ENCODE measurements at regions not wholly inside any gene's neighbourhood (a gene's known extent, or its start where the extent isn't known, plus 50 kb on each side); places are given as distances from the start of the nearest gene placed in this dataset.
"Not testable (repeated sequence)": the region's sequence is repeated elsewhere in the genome, so short reads cannot be mapped to it uniquely, and the experiment has no call there.

- DNase-seq: no peak
Observed at GRCh38 chr1:191671236-191671635, 487.0 kb upstream of the RGS18 start.

- DNase-seq: peak; percentile 61
Observed at GRCh38 chr1:191674626-191675179, 483.6 kb upstream of the RGS18 start.

- no peak for DNase-seq
Observed at GRCh38 chr1:191675856-191676783, 482.1 kb upstream of the RGS18 start.

- no peak for DNase-seq
Observed at GRCh38 chr1:191685669-191686068, 472.6 kb upstream of the RGS18 start.

- no peak for DNase-seq
Observed at GRCh38 chr1:191687721-191688120, 470.5 kb upstream of the RGS18 start.

GRCh38 chr1:191690931-191691330, 467.3 kb upstream of the RGS18 start:
- DNase-seq: no peak

GRCh38 chr1:191693797-191694196, 464.5 kb upstream of the RGS18 start:
- no peak for DNase-seq

- no peak for DNase-seq
Observed at GRCh38 chr1:191695865-191696264, 462.4 kb upstream of the RGS18 start.

- DNase-seq: no peak
Observed at GRCh38 chr1:191696354-191696753, 461.9 kb upstream of the RGS18 start.

GRCh38 chr1:191697556-191697955, 460.7 kb upstream of the RGS18 start:
- DNase-seq: no peak

GRCh38 chr1:191698246-191698645, 460.0 kb upstream of the RGS18 start:
- no peak for DNase-seq

GRCh38 chr1:191699343-191699742, 458.9 kb upstream of the RGS18 start:
- DNase-seq: no peak

GRCh38 chr1:191700922-191701321, 457.3 kb upstream of the RGS18 start:
- no peak for DNase-seq

GRCh38 chr1:191702124-191702523, 456.1 kb upstream of the RGS18 start:
- DNase-seq: no peak

GRCh38 chr1:191707288-191707687, 451.0 kb upstream of the RGS18 start:
- DNase-seq: no peak

- no peak for DNase-seq
Observed at GRCh38 chr1:191709215-191709614, 449.0 kb upstream of the RGS18 start.

- DNase-seq: no peak
Observed at GRCh38 chr1:191711961-191712360, 446.3 kb upstream of the RGS18 start.

- DNase-seq: no peak
Observed at GRCh38 chr1:191714845-191715244, 443.4 kb upstream of the RGS18 start.

- DNase-seq: no peak
Observed at GRCh38 chr1:191729742-191730141, 428.5 kb upstream of the RGS18 start.

GRCh38 chr1:191731608-191732302, 426.5 kb upstream of the RGS18 start:
- DNase-seq: not testable (repeated sequence)

- no peak for DNase-seq
Observed at GRCh38 chr1:191734321-191734720, 423.9 kb upstream of the RGS18 start.

GRCh38 chr1:191739544-191739943, 418.7 kb upstream of the RGS18 start:
- DNase-seq: no peak

- DNase-seq: no peak
Observed at GRCh38 chr1:191752342-191752741, 405.9 kb upstream of the RGS18 start.

Measured in muscle of arm (tissue), 1 donor.